ENCODE measurements at regions not wholly inside any gene's neighbourhood (a gene's known extent, or its start where the extent isn't known, plus 50 kb on each side); places are given as distances from the start of the nearest gene placed in this dataset.

GRCh38 chr6:163731215-163732013 is 316.9 kb downstream of the QKI start (continued):
- TF ChIP-seq ZSCAN29 (IDR thresholded peaks at IDR 0.05): no peak
- TF ChIP-seq ZFX (CRISPR knock-in tag; IDR thresholded peaks at IDR 0.05): peak; percentile 87
- TF ChIP-seq NFYB (IDR thresholded peaks at IDR 0.05; ENCODE audit: extremely low read depth, insufficient read length): no peak
- TF ChIP-seq ZNF280B (CRISPR knock-in tag; IDR thresholded peaks at IDR 0.05): no peak
- peak; percentile 26; the same call in 1 of the 2 replicates for TF ChIP-seq VEZF1 (CRISPR knock-in tag; IDR thresholded peaks at IDR 0.05)
- no peak for TF ChIP-seq ATF7 (IDR thresholded peaks at IDR 0.05)
- peak; percentile 97 for TF ChIP-seq FOSL1 (tag; conservative IDR thresholded peaks at IDR 0.05)
- no peak for TF ChIP-seq ZNF395 (CRISPR knock-in tag; IDR thresholded peaks at IDR 0.05)

Data from K562 (cell line).